ENCODE measurements at regions not wholly inside any gene's neighbourhood (a gene's known extent, or its start where the extent isn't known, plus 50 kb on each side); places are given as distances from the start of the nearest gene placed in this dataset.

GRCh38 chr12:124130691-124131591 is 157.9 kb downstream of the ZNF664 start (continued):
- TF ChIP-seq MEF2D (CRISPR knock-in tag; IDR thresholded peaks at IDR 0.05) (peak; percentile 62; the same call in 1 of the 2 replicates), ZKSCAN5 (CRISPR knock-in tag; IDR thresholded peaks at IDR 0.05) (peak; percentile 95), HMGA1 (CRISPR knock-in tag; conservative IDR thresholded peaks at IDR 0.05) (no peak), KDM2A (CRISPR knock-in tag; IDR thresholded peaks at IDR 0.05; ENCODE audit: borderline replicate concordance, low read depth) (peak; percentile 45; the same call in 1 of the 2 replicates), ZNF33B (CRISPR knock-in tag; IDR thresholded peaks at IDR 0.05) (no peak), ZNF318 (CRISPR knock-in tag; IDR thresholded peaks at IDR 0.05) (0 out of 2 replicates have a peak, but pooled peaks have one; percentile 62), KDM1A (CRISPR knock-in tag; IDR thresholded peaks at IDR 0.05) (peak; percentile 70; the same call in 1 of the 2 replicates), ZNF101 (CRISPR knock-in tag; IDR thresholded peaks at IDR 0.05; ENCODE audit: borderline replicate concordance, low read depth) (no peak), ZNF343 (CRISPR knock-in tag; IDR thresholded peaks at IDR 0.05) (no peak; the same call in 1 of the 2 replicates), ZNF878 (CRISPR knock-in tag; IDR thresholded peaks at IDR 0.05) (peak; percentile 88; the same call in 1 of the 2 replicates), ZFAT (CRISPR knock-in tag; conservative IDR thresholded peaks at IDR 0.05) (no peak), ZSCAN21 (CRISPR knock-in tag; IDR thresholded peaks at IDR 0.05; ENCODE audit: borderline replicate concordance) (peak; percentile 37; the same call in 1 of the 2 replicates), AGO2 (optimal IDR thresholded peaks at IDR 0.05; ENCODE audit: low read depth, low read length) (no peak), RAD51 (IDR thresholded peaks at IDR 0.05; ENCODE audit: borderline replicate concordance) (no peak), ZNF431 (CRISPR knock-in tag; IDR thresholded peaks at IDR 0.05; ENCODE audit: borderline replicate concordance, low read depth) (no peak), ZNF792 (CRISPR knock-in tag; IDR thresholded peaks at IDR 0.05) (peak; percentile 65; the same call in 1 of the 2 replicates), REPIN1 (CRISPR knock-in tag; IDR thresholded peaks at IDR 0.05; ENCODE audit: borderline replicate concordance, low read depth) (peak; percentile 83; the same call in 1 of the 2 replicates), ZNF629 (CRISPR knock-in tag; conservative IDR thresholded peaks at IDR 0.05) (no peak), MAFG (CRISPR knock-in tag; IDR thresholded peaks at IDR 0.05) (no peak)
- TF ChIP-seq, protein P1, sequence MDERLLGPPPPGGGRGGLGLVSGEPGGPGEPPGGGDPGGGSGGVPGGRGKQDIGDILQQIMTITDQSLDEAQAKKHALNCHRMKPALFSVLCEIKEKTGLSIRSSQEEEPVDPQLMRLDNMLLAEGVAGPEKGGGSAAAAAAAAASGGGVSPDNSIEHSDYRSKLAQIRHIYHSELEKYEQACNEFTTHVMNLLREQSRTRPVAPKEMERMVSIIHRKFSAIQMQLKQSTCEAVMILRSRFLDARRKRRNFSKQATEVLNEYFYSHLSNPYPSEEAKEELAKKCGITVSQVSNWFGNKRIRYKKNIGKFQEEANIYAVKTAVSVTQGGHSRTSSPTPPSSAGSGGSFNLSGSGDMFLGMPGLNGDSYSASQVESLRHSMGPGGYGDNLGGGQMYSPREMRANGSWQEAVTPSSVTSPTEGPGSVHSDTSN (CRISPR knock-in tag; IDR thresholded peaks at IDR 0.05) = no peak
